Heart right ventricle (tissue), 16 donors: ENCODE measurements at regions not wholly inside any gene's neighbourhood (a gene's known extent, or its start where the extent isn't known, plus 50 kb on each side); places are given as distances from the start of the nearest gene placed in this dataset.
"Not testable (repeated sequence)": the region's sequence is repeated elsewhere in the genome, so short reads cannot be mapped to it uniquely, and the experiment has no call there.

ENCODE experiments used
- ATAC-seq, 8 donors: fragments of 200-7000 bp; cut with Tn5 transposase; one replicate each; pipeline ENCODE4 v1.9.1; 2020; ENCODE audit warnings: mild to moderate bottlenecking in 8 of 8, moderate library complexity in 8 of 8, moderate number of reproducible peaks in 1 of 8
- DNase-seq, 2 donors: peaks; one replicate each; pipeline ENCODE4 v3.0.0-alpha.2; 2020
- H3K27ac ChIP-seq, 10 donors: fragments of 200-600 bp; sonication (generic) in 2 of 10; one replicate each; pipeline versions ENCODE4 v1.5.0 to v1.8.0; 2020 to 2022; ENCODE audit warnings: mild to moderate bottlenecking in 3 of 10
- H3K27me3 ChIP-seq, 7 donors: fragments of 200-600 bp; one replicate each; pipeline ENCODE4 v1.8.0; 2021 to 2022; ENCODE audit warnings: mild to moderate bottlenecking in 2 of 7
- H3K36me3 ChIP-seq, 9 donors: fragments of 200-600 bp; sonication (generic) in 1 of 9; one replicate each; pipeline versions ENCODE4 v1.5.0 to v1.8.0; 2020 to 2022; ENCODE audit warnings: mild to moderate bottlenecking in 2 of 9
- H3K4me1 ChIP-seq, 9 donors: fragments of 200-600 bp; sonication (generic) in 1 of 9; one replicate each; pipeline versions ENCODE4 v1.5.0 to v1.8.0; 2020 to 2022; ENCODE audit warnings: mild to moderate bottlenecking in 4 of 9
- H3K4me3 ChIP-seq, 10 donors: fragments of 200-600 bp; sonication (generic) in 2 of 10; one replicate each; pipeline versions ENCODE4 v1.5.0 to v1.8.0; 2020 to 2022; ENCODE audit warnings: mild to moderate bottlenecking in 7 of 10, moderate library complexity in 2 of 10
- H3K9me3 ChIP-seq, 11 donors: fragments of 200-600 bp in 10 of 11; sonication (generic) in 2 of 11; one replicate each; pipeline versions ENCODE4 v1.5.0 to v1.8.0; 2013 to 2022; ENCODE audit warnings: mild to moderate bottlenecking in 2 of 11, control low read depth in 1 of 11, moderate library complexity in 1 of 11
- WGBS, 2 donors: extraction: QIAGEN DNeasy Blood & Tissue Kit; methylation state at CpG; one replicate each; pipeline ENCODE4 v1.1.7; 2013; ENCODE audit warnings: inconsistent platforms in 1 of 2; 5-methylcytosine and 5-hydroxymethylcytosine counted together
- intact Hi-C, 10 donors: fragments of 100-400 bp; cut with DNase I; formaldehyde crosslinking; loops; one replicate each; pipeline versions ENCODE4 v1.11.1 to v1.14.2; 2022
- TF ChIP-seq, protein P1 (sequence below), 9 donors: fragments of 200-600 bp; sonication (generic) in 2 of 9; IDR thresholded peaks; one replicate each; pipeline versions ENCODE4 v1.5.0 to v1.8.0; 2021 to 2022; ENCODE audit warnings: antibody characterized with exemption in 9 of 9, mild to moderate bottlenecking in 5 of 9, moderate library complexity in 1 of 9
- donor health status: Arrhythmogenic right ventricular cardiomyopathy.
- donor health status: ischemic (EF 13 %, LVEDD 7.1; RV severe dilation, severe dysfunction).
- donor health status: healthy with polysubstance abuse.
- donor health status: DM: no; HTN: yes; CAD: no.
- donor health status: DM: no; HTN: no; CAD: no.
- donor health status: ischemic (EF 25% LVEDD 6.9; RV normal size, moderate dysfunction).
- donor health status: ischemic (EF 25% LVEDD 5.7; RV mildly dilated, moderate dysfunction).
- donor health status: healthy.
- donor health status: DM: yes; HTN: yes; CAD: no.
- donor health status: Ischemic cardiomyopathy.
- donor health status: ischemic (EF 35%, LVEDD 5.7; RV mildly dilated, moderate dysfunction).
- donor health status: nonischemic (EF 11% LVEDD 7.7; RV severe dilation, severe dysfunction).
- donor health status: DM: yes; HTN: yes; CAD: no.
- donor health status: PGD.
- donor health status: ischemic (EF 29% LVEDD 5.4; RV normal size, mild dysfunction).
- donor health status: nonischemic (EF 23%, LVEDD 6.1; RV moderate dilation, normal function).

DNA sequence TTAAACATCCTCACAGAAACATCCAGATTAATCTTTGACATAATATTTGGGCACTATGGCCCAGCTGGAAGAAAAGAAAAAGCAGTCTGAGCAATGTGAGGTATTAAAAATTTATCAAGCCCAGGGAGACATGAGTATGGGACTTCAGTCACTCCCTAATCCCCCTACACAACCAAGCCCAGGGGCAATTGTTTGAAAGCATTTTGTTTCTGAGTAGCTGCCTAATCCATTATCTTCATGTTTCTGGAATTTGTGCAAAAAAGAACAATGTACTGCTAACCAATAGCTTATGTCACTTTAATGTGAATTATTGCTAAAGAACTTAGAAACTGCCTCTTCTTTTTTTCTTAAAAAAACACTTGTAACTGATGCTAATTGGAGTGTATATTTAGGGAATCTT, 360.7 kb downstream of the TEX13C start:
- DNase-seq: no peak
- Histone ChIP-seq H3K36me3 (no peaks in the 10 kb centered on the region), H3K27ac (no peak overlapping the region), H3K9me3 (peaks cover 0 to 3% (median 0%) of the 10 kb centered on the region in 11 donors), H3K4me3 (no peak overlapping the region), H3K27me3 (no peaks in the 10 kb centered on the region), H3K4me1 (no peaks in the 10 kb centered on the region)
- TF ChIP-seq, protein P1, sequence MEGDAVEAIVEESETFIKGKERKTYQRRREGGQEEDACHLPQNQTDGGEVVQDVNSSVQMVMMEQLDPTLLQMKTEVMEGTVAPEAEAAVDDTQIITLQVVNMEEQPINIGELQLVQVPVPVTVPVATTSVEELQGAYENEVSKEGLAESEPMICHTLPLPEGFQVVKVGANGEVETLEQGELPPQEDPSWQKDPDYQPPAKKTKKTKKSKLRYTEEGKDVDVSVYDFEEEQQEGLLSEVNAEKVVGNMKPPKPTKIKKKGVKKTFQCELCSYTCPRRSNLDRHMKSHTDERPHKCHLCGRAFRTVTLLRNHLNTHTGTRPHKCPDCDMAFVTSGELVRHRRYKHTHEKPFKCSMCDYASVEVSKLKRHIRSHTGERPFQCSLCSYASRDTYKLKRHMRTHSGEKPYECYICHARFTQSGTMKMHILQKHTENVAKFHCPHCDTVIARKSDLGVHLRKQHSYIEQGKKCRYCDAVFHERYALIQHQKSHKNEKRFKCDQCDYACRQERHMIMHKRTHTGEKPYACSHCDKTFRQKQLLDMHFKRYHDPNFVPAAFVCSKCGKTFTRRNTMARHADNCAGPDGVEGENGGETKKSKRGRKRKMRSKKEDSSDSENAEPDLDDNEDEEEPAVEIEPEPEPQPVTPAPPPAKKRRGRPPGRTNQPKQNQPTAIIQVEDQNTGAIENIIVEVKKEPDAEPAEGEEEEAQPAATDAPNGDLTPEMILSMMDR (IDR thresholded peaks at IDR 0.05): no peak
- no peak for ATAC-seq
- intact Hi-C loops: no loop called here

DNA sequence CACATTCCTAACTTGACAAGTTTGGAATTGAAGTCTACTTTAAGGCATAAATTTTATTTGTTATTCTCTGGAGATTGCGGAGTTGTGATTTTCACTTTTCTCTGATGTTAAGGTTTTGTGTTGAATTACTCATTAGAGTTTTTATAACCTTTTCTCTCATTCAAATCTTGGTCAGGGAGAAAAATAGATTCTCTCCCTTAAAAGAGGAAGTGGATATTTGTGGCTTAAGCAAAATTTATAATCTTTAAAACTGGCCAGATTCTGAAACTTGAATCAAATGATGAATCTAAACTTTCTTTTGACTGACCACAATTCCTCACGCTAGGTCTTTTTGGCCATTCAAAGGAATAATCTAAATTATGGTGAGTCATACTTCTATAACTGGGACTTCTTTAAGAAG, 361.4 kb downstream of the TEX13C start:
- no peak overlapping the region for H3K4me3 ChIP-seq
- ATAC-seq (no peak), DNase-seq (no peak)
- no peaks in the 10 kb centered on the region for H3K4me1 ChIP-seq
- H3K36me3 ChIP-seq: no peaks in the 10 kb centered on the region
- no peaks in the 10 kb centered on the region for H3K27me3 ChIP-seq
- TF ChIP-seq, protein P1 (IDR thresholded peaks at IDR 0.05): no peak
- 87 to 89% methylated on average over 2 of the region's 2 CpGs for WGBS, 2 donors
- no peak overlapping the region for H3K27ac ChIP-seq
- intact Hi-C loops: no loop called here
- H3K9me3 ChIP-seq: peaks cover 0 to 3% (median 0%) of the 10 kb centered on the region in 11 donors

DNA sequence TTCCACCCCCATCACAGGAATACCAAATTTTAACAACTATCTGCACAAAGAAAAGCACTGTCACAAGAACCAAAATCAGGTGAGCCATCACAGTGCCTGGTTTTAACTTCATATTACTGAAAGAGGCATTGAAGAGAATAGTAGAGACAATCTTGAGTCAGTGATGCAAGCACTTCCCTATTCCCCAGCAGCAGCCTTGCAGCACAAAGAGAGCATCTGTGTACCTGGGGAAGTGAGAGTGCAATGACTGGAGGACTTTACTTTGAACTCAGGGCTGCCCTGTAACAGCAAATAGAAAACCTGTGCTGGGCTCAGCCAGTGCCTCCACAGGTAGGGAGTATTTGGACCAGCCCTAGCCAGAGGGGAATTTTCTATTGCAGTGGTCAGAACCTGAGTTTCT, 361.8 kb downstream of the TEX13C start:
- Histone ChIP-seq H3K27ac (no peak overlapping the region), H3K4me1 (no peaks in the 10 kb centered on the region), H3K27me3 (no peaks in the 10 kb centered on the region), H3K36me3 (no peaks in the 10 kb centered on the region), H3K4me3 (no peak overlapping the region), H3K9me3 (no peaks in the 10 kb centered on the region)
- DNase-seq: no peak
- intact Hi-C loops: no loop called here
- no peak for ATAC-seq
- TF ChIP-seq, protein P1 (IDR thresholded peaks at IDR 0.05): no peak

GRCh38 chrX:125690522-125690921, 370.9 kb downstream of the TEX13C start:
- DNase-seq, H3K4me1 ChIP-seq, H3K27me3 ChIP-seq, H3K36me3 ChIP-seq, H3K4me3 ChIP-seq, intact Hi-C loops, H3K27ac ChIP-seq, H3K9me3 ChIP-seq, ATAC-seq: not testable (repeated sequence)
- WGBS, 2 donors: 95 to 97% methylated on average over 25 to 26 of the region's 33 CpGs

DNA sequence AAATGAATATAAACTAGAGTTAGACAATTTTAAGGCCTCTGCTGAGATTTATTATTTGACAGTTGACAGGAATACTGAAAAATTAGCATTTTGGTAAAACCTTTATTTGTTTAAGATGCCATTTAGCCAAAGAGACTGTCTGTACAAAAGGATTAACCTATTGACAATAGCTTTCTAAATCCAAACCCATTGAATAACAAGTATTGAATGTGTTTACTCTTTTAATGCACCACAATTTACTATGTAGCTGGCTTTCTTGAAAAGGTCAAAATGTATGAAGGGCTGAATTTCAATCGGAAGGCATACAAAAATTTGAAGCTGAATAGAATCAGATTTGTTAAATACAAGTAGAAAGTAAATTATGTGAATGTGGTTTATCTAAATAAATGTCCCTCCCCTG, 374.5 kb downstream of the TEX13C start:
- WGBS, 2 donors: 88 to 89% methylated on average over 1 of the region's 1 CpG
- no peak overlapping the region for H3K4me3 ChIP-seq
- DNase-seq: no peak
- peaks cover 0 to 3% (median 0%) of the 10 kb centered on the region in 11 donors for H3K9me3 ChIP-seq
- no peaks in the 10 kb centered on the region for H3K4me1 ChIP-seq
- no peaks in the 10 kb centered on the region for H3K27me3 ChIP-seq
- H3K36me3 ChIP-seq: no peaks in the 10 kb centered on the region
- intact Hi-C loops: no loop called here
- no peak for ATAC-seq
- TF ChIP-seq, protein P1 (IDR thresholded peaks at IDR 0.05): no peak
- no peak overlapping the region for H3K27ac ChIP-seq
